GM18499 (cell line): ENCODE measurements at regions not wholly inside any gene's neighbourhood (a gene's known extent, or its start where the extent isn't known, plus 50 kb on each side); places are given as distances from the start of the nearest gene placed in this dataset.

Experiments
- ATAC-seq: cut with Tn5 transposase; IDR thresholded peaks from one replicate; pipeline ENCODE4 v1.9.1; 2021; ENCODE audit warnings: moderate number of reproducible peaks; ENCODE audit not compliant: insufficient read depth, unreplicated experiment

DNA sequence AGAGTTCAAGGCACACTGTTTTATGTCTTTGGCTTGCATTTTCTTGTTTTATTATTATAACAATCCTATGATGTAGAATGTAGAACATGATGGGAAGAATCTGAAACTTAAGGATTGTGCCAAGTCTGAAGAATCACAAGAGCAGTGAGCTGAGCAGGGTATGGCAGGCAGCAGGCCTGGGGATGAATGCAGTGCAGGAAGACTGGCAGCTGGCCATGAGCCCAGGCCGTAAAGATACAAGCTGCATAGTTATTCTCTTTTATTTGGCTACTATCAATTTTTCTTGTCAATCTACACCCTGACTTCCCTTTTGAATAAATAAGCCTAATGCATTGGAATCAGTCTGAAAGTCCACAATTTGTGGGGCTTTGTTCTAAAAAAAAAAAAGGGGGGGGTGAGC, 89.6 kb upstream of the ARPP21 start:
- no peak for ATAC-seq

- ATAC-seq: no peak
Observed at GRCh38 chr3:35562141-35562540, 77.2 kb upstream of the ARPP21 start.

DNA sequence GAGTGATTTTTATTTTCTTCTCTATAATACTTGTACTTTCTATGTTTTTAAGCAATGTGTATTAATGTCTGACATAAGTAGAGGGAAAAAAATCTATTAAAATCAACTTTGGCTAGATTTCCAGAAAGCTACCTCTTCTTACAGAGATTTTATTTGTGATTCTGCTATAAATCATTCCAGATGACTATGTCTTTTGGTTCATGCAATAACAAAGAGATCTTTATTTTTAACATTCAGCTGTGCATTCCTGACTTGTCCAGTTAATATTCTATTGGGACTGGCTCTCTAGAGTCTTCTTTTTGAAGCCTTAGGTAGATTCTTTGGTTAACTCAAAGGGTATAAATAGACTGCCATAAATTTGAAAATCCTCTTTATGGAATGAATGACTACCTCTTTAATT, 74.3 kb upstream of the ARPP21 start:
- ATAC-seq: no peak
